ELR (cell line): ENCODE measurements at regions not wholly inside any gene's neighbourhood (a gene's known extent, or its start where the extent isn't known, plus 50 kb on each side); places are given as distances from the start of the nearest gene placed in this dataset.
"Not testable (repeated sequence)": the region's sequence is repeated elsewhere in the genome, so short reads cannot be mapped to it uniquely, and the experiment has no call there.

Experiments used
- DNase-seq: peaks from one replicate; pipeline ENCODE4 v3.0.0-alpha.2; 2015; ENCODE audit warnings: low read depth

- DNase-seq, result not testable (repeated sequence)
Measured at GRCh38 chr20:29320216-29320949, 1937.1 kb upstream of the DEFB115 start.

DNA sequence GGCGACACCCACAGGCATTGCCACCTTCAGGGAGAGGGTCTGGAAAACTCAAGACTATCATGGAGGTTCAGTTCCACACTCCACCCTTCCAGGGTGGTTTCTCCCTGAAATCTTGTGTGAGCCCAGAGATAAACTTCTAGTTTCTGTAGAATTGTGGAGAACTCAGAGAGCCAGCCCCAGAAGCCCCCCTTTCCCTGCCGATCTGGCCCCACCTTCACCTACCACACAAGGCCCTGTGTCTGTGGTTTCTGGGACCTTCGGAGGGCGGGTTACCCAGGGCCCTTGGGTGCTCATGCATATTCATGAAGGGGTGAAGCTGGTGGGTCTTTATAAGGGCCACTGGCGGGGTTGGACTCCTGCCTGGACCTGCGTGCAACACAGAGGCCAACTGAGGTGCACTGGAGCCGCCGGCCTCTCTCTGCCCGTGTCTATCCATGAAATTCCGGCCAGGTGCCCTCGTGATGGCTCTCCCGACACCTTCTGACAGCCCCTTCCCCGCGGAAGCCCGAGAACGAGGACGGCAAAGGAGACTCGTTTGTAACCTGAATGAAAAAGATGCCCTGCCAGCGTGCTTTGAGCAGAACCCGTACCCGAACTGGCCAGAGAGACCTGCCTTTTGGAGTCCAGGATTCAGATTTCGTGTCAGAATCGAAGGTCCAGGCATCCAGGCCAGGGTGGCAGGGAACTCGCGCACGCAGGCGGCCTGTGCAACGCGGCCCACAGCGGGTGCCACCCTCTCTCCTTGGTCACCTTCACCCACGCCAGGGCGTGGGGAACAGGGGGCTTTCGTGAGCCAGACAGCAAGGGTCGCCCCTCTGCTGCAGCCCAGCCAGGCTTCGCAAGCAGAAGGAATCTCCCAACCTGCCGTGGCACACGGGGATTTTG is 1933.6 kb upstream of the DEFB115 start:
- DNase-seq, result not testable (repeated sequence)

DNA sequence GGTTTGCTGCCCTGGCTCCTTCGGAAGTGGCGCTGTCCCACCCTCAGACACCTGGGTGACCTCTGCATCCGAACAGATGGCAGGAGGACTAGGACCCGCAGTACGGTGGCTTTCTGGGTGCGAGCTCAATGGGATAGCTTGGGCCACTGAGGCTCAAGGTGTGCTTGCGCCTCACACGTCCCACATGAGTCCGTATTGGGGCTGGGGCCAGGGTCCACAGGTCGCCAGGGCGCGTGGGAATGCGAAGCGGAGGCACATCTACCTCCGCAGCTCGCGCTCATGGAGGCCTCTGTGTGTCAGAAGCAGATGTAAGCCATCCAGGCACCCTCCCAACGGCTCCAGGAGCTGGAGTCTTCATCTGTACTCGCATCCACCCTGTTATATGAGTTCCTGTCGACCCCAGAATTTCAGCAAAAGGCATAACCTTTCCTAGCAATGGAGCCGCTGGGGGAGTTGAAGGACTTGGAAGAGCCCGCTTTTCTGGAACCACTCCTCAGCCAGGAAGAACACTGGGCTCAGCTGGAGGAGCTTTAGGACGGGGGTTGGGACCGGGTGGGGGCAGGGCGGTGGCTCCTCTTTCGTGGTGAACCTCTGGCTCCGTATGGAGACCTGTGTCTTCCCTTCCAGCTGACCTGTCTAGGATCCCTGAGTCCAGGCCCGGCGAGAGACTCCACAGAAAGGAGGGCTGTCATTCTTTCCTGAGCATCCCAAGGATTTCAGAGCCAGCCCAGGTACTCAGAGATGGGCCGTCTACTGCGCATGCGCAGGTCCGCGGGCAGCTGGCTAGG is 1932.8 kb upstream of the DEFB115 start:
- not testable (repeated sequence) for DNase-seq

DNA sequence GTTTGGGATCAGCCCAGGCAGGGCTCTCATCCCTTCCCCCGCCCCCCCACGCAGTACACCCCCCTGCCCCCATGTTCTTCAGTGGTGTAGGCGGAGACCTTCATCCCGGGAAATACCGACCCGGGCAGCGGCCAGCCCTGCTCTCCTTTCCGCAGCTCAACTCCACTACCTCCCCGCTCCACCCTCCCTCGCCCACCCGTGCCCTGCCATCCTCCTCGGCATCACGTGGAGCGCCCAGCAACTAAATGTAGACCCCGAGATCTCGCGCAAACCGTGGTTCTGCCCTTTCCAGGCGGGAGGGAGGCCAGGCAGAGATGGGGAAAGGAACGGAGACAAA is 1932.2 kb upstream of the DEFB115 start:
- no peak for DNase-seq

GRCh38 chr20:29325781-29326180 is 1931.7 kb upstream of the DEFB115 start:
- DNase-seq, result not testable (repeated sequence)

- no peak for DNase-seq
Measured at GRCh38 chr20:29326376-29327070, 1930.9 kb upstream of the DEFB115 start.

- not testable (repeated sequence) for DNase-seq
Measured at GRCh38 chr20:29327600-29328420, 1929.7 kb upstream of the DEFB115 start.

DNA sequence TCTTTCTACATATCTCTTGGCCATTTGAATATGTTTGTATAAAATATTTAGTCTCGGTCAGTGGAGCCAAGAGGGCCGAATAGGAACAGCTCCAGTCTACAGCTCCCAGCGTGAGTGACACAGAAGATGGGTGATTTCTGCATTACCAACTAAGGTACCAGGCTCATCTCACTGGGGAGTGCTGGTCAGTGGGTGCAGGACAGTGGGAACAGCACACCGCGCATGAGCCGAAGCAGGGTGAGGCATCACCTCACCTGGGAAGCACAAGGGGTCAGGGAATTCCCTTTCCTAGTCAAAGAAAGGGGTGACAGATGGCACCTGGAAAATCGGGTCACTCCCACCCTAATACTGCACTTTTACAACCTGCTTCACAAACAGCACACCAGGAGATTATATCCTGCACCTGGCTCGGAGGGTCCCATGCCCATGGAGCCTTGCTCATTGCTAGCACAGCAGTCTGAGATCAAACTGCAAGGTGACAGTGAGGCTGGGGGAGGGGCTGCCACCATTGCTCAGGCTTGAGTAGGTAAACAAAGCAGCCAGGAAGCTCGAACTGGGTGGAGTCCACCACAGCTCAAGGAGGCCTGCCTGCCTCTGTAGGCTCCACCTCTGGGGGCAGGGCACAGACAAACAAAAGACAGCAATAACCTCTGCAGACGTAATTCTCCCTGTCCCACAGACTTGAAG is 1926.9 kb upstream of the DEFB115 start:
- DNase-seq, result not testable (repeated sequence)

GRCh38 chr20:29349836-29350235 is 1907.6 kb upstream of the DEFB115 start:
- DNase-seq, result no peak

DNA sequence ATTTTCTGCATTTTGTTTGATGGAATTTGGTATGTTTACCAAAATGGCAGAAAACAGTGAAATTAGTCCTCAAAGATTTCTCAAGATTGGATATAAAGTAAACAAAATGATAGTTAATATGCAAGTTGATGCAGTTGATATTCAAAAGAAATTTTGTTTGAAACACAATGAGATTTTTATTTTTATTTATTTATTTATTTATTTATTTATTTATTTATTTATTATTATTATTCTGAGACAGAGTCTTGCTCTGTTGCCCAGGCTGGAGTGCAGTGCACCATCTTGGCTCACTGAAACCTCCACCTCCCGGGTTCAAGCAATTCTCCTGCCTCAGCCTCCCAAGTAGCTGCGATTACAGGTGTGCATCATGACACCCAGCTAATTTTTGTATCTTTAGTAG is 1881.5 kb upstream of the DEFB115 start:
- not testable (repeated sequence) for DNase-seq

DNA sequence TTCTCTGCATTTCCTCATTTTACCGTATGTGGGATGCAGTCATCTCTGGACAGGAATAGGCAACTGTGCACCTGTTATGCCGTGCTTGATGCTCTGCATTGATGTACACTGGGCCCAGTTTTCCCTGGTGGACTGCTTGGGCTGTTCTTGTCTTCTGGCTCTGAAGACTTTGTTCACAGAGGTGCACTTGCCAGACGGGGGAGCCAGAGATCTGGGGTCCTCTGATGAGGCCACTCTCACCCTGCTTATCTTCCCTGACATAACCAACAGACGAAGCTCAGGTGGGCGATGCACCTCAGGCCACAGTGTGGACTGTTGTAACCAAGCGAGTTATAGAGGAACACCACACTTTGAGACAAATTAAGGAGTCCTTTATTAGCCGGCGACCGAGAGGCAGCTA is 1864.6 kb upstream of the DEFB115 start:
- DNase-seq, result not testable (repeated sequence)

DNA sequence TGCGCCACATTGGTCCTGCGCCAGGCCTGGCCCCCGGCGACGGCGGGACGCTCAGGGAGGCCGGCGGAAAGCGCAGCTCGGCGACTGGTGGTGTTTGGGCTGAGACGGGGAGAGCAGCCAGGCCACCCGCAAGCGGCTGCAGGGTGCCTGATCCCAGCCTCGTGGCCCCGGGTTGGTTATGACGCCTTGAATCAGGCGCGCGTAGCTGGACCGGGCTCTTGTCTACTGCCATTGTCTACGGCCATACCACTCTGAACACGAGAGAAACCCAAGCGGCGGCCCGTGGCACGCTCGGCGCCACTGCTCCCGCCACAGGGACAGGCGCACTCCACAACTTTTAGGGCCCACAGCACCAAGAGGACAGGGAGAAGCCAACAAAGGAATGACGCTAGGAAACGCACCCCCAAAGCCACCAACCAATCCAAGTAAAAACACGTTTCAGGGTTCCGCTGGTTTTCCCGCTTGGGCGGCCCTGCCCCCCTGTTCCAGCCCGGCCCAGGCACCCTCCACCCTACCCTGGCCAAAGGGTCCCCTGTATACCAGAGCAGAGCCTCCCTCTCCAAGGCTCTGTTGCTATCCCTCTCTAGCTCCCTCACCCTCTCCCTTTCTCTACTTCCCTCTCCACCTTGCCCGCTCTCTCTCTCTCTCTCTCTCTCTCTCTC is 1849.3 kb upstream of the DEFB115 start:
- DNase-seq, result no peak

GRCh38 chr20:29408707-29409106 is 1848.8 kb upstream of the DEFB115 start:
- not testable (repeated sequence) for DNase-seq

DNA sequence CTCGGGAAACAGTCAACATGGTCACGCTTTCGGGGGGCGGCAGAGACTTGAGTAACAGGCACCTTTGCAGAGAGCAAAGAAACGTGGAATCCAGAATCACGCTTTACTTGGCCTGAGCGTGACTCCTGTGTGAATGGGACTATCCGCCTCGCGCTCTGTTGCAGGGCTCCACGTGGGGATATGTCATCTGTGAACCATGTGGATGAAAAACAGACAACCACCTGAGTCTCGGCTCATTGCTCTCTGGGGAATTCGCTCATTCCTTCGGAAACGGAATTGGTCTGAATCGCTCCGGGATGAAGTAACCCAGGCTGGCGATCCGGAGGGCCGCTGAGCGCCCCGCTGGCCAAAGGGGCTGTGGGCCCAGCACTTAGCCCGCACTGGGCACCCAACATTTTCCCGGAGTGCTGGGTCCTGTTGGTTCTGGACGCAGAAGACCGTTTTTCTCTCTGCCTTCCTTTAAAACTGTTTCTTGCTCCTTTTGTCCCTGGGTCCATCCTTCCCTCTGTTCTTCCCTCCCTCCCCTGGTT is 1848.2 kb upstream of the DEFB115 start:
- DNase-seq, result not testable (repeated sequence)

- no peak for DNase-seq
Measured at GRCh38 chr20:29409833-29410805, 1847.3 kb upstream of the DEFB115 start.

- no peak for DNase-seq
Measured at GRCh38 chr20:29410806-29411457, 1846.5 kb upstream of the DEFB115 start.

GRCh38 chr20:29411458-29411820 is 1846.0 kb upstream of the DEFB115 start:
- DNase-seq, result not testable (repeated sequence)

- no peak for DNase-seq
Measured at GRCh38 chr20:29419378-29419777, 1838.1 kb upstream of the DEFB115 start.
